ENCODE measurements at regions not wholly inside any gene's neighbourhood (a gene's known extent, or its start where the extent isn't known, plus 50 kb on each side); places are given as distances from the start of the nearest gene placed in this dataset.
"Not testable (repeated sequence)": the region's sequence is repeated elsewhere in the genome, so short reads cannot be mapped to it uniquely, and the experiment has no call there.

- Mint-ChIP-seq H3K27ac (no peak overlapping the region), H3K4me3 (no peak overlapping the region), H3K36me3 (ENCODE audit: low read depth) (no peaks in the 10 kb centered on the region), H3K27me3 (ENCODE audit: insufficient read depth) (peaks cover 14% of the 10 kb centered on the region), H3K9me3 (no peaks in the 10 kb centered on the region), H3K4me1 (ENCODE audit: low read depth) (no peaks in the 10 kb centered on the region)
- intact Hi-C loops (cut with micrococcal nuclease), result no loop called here
- no peak for DNase-seq (ENCODE audit: low spot score)
Observed at GRCh38 chr14:35973770-35974169, 147.6 kb downstream of the BRMS1L start.

DNA sequence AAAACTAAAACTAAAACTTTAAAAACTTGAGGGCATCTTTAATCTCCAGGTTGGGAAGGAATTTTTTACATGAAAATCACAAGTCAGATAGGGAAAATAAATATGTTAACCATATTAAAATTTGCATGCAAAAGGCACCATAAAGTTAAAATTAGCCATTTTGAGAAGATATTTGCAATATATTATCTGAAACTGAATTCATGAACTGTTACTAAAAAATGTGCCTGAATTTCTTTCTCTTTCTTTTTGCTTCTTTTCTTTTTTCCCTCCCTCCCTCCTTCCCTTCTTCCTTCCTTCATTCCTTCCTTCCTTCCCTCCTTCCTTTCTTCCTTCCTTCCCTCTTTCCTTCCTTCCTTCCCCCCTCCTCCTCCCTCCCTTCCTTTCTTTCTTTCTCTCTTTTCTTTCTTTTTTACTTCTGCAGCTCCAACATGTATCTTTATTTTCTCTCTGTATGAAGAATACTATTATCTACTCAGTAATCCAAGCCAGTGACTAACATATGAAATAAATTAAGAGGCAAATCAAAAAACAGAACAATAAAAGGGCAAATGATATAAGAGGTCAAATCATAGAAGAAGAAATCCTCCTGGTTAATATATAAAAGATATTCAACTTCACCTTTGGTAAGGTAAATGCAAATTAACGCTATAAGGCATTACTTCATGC lies 146.0 kb downstream of the BRMS1L start:
- Mint-ChIP-seq H3K27me3 (ENCODE audit: insufficient read depth) (peaks cover 15% of the 10 kb centered on the region), H3K27ac (no peak overlapping the region), H3K4me1 (ENCODE audit: low read depth) (no peaks in the 10 kb centered on the region), H3K9me3 (no peaks in the 10 kb centered on the region), H3K4me3 (no peak overlapping the region), H3K36me3 (ENCODE audit: low read depth) (no peaks in the 10 kb centered on the region)
- DNase-seq (ENCODE audit: low spot score), result no peak
- intact Hi-C loops (cut with micrococcal nuclease), result no loop called here

- no peak for DNase-seq (ENCODE audit: low spot score)
- intact Hi-C loops (cut with micrococcal nuclease), result no loop called here
- H3K27me3 Mint-ChIP-seq (ENCODE audit: insufficient read depth), result peaks cover 15% of the 10 kb centered on the region
- no peaks in the 10 kb centered on the region for H3K36me3 Mint-ChIP-seq (ENCODE audit: low read depth)
- no peak overlapping the region for H3K4me3 Mint-ChIP-seq
- no peaks in the 10 kb centered on the region for H3K9me3 Mint-ChIP-seq
- no peaks in the 10 kb centered on the region for H3K4me1 Mint-ChIP-seq (ENCODE audit: low read depth)
- no peak overlapping the region for H3K27ac Mint-ChIP-seq
Observed at GRCh38 chr14:35969310-35969709, 143.2 kb downstream of the BRMS1L start.

DNA sequence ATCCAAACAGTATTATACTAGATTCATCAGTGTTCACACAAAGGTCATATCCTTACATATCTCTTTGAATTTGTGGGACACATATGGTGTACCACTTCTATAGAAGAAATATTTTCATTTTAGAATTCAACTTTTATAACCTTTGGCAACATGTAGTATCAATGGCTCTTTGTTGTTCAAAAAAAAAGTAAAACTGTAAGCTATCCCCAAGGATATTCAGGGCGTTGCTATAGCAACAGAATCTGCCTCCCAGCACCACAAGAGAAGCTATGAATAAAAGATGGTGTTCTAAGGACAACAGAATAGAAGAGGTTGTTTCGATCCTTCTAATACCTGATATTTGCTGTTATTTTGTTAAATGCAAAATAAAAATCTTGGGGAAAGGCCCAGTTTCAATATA lies 139.3 kb downstream of the BRMS1L start:
- no peaks in the 10 kb centered on the region for H3K9me3 Mint-ChIP-seq
- H3K36me3 Mint-ChIP-seq (ENCODE audit: low read depth), result no peaks in the 10 kb centered on the region
- DNase-seq (ENCODE audit: low spot score), result no peak
- no peaks in the 10 kb centered on the region for H3K4me1 Mint-ChIP-seq (ENCODE audit: low read depth)
- intact Hi-C loops (cut with micrococcal nuclease), result no loop called here
- H3K4me3 Mint-ChIP-seq, result no peak overlapping the region
- H3K27me3 Mint-ChIP-seq (ENCODE audit: insufficient read depth), result peaks cover 8% of the 10 kb centered on the region
- no peak overlapping the region for H3K27ac Mint-ChIP-seq

GRCh38 chr14:35964697-35965286 lies 138.7 kb downstream of the BRMS1L start:
- peaks cover 3% of the 10 kb centered on the region for H3K27me3 Mint-ChIP-seq (ENCODE audit: insufficient read depth)
- no peaks in the 10 kb centered on the region for H3K36me3 Mint-ChIP-seq (ENCODE audit: low read depth)
- no peaks in the 10 kb centered on the region for H3K9me3 Mint-ChIP-seq
- H3K4me1 Mint-ChIP-seq (ENCODE audit: low read depth), result no peaks in the 10 kb centered on the region
- no peak for DNase-seq (ENCODE audit: low spot score)
- no peak overlapping the region for H3K27ac Mint-ChIP-seq
- no peak overlapping the region for H3K4me3 Mint-ChIP-seq
- intact Hi-C loops (cut with micrococcal nuclease), result no loop called here

GRCh38 chr14:35963209-35963608 lies 137.1 kb downstream of the BRMS1L start:
- H3K4me3 Mint-ChIP-seq, result no peak overlapping the region
- intact Hi-C loops (cut with micrococcal nuclease), result no loop called here
- H3K36me3 Mint-ChIP-seq (ENCODE audit: low read depth), result no peaks in the 10 kb centered on the region
- no peak overlapping the region for H3K27ac Mint-ChIP-seq
- H3K9me3 Mint-ChIP-seq, result no peaks in the 10 kb centered on the region
- DNase-seq (ENCODE audit: low spot score), result no peak
- H3K27me3 Mint-ChIP-seq (ENCODE audit: insufficient read depth), result no peaks in the 10 kb centered on the region
- H3K4me1 Mint-ChIP-seq (ENCODE audit: low read depth), result no peaks in the 10 kb centered on the region

DNA sequence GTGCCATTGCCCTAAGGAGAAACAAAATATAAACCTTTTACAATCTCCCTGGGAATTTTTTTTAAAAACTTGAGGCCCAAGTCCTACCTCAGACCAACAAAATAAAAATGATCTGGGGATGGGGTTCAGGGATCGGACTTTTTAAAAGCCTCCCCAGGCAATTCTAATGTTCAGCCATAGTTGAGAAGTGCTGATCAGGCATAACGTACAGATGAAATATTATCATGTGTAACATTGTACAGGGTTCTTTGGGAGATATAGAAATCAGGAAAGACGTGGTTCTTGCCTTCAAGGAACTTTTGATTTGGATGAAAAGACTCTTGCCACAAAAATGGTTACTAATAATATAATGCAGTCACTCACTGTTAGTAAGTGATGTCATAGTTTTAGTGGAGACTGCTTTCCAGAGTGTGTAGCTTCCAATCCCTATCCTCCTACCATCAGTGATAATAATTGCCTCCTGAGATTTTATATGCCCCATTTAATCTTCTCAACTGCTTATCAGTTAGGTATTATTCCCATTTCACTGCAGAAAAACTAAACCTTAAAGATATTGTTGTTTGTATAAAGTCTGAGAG lies 135.6 kb downstream of the BRMS1L start:
- Mint-ChIP-seq H3K27me3 (ENCODE audit: insufficient read depth) (peaks cover 3% of the 10 kb centered on the region), H3K4me3 (no peak overlapping the region)
- intact Hi-C loops (cut with micrococcal nuclease), result no loop called here

DNA sequence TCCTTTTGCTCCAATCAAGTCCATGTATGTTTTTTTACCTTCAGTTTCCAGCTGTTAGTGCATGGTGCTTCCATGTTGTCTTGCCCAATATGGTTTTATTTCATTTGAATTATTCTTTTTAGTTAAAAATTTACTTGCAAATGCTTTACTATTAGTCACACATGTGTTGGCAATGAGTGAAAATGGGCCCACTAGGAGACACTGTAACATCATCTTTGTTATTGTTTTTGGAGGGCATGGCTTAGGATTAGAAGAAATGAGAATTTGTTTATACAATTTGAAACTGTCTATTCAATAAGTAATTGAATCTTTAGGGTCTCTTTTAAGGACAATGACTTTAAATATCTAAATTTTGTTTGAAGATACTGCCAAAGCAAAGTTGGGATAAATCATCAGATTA lies 133.7 kb downstream of the BRMS1L start:
- Mint-ChIP-seq H3K4me3 (no peak overlapping the region), H3K27ac (no peak overlapping the region), H3K36me3 (ENCODE audit: low read depth) (no peaks in the 10 kb centered on the region), H3K9me3 (no peaks in the 10 kb centered on the region), H3K27me3 (ENCODE audit: insufficient read depth) (peaks cover 5% of the 10 kb centered on the region), H3K4me1 (ENCODE audit: low read depth) (no peaks in the 10 kb centered on the region)
- no peak for DNase-seq (ENCODE audit: low spot score)
- intact Hi-C loops (cut with micrococcal nuclease), result no loop called here

More for the DNA sequence above, 135.6 kb downstream of the BRMS1L start:
- Mint-ChIP-seq H3K27ac (no peak overlapping the region), H3K36me3 (ENCODE audit: low read depth) (no peaks in the 10 kb centered on the region), H3K4me1 (ENCODE audit: low read depth) (no peaks in the 10 kb centered on the region), H3K9me3 (no peaks in the 10 kb centered on the region)
- DNase-seq (ENCODE audit: low spot score), result no peak

- Mint-ChIP-seq H3K4me1 (ENCODE audit: low read depth) (no peaks in the 10 kb centered on the region), H3K36me3 (ENCODE audit: low read depth) (no peaks in the 10 kb centered on the region), H3K4me3 (no peak overlapping the region), H3K27me3 (ENCODE audit: insufficient read depth) (peaks cover 5% of the 10 kb centered on the region), H3K27ac (no peak overlapping the region), H3K9me3 (no peaks in the 10 kb centered on the region)
- intact Hi-C loops (cut with micrococcal nuclease), result no loop called here
- no peak for DNase-seq (ENCODE audit: low spot score)
Observed at GRCh38 chr14:35958499-35958898, 132.4 kb downstream of the BRMS1L start.

DNA sequence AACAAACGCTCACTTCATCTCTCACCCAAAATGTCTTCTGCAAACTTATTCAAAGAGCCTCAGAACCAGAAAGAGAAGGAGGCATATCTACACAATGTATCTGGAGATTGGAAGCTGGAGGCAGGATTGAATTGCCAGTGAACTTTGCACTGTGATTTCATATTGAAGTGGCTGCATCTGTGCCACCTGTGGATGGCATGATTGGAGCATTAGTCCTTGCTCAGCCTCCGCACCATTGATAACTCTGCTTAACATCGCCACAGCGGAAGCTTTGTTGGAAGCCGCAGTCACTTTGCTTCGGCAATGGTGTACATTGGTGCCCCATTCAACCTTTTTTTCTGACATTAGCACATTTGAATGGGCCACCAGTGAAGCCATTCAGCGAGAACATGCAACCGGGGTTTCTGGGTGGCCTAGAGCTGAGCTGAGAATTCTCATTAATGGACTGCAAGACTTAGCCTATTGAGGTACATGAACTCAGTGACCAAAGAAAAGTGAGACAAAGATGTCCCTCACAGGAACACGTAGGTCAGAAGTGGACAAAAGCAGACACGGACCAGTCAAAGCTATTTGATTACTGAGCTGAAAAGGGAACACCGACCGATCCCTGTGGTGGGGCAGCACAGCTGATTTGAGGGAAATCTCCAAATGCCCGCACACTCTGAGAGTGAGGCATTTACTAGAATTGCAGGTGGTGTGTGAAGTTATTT lies 130.4 kb downstream of the BRMS1L start:
- no peak overlapping the region for H3K4me3 Mint-ChIP-seq
- H3K27me3 Mint-ChIP-seq (ENCODE audit: insufficient read depth), result peaks cover 5% of the 10 kb centered on the region
- no peak for DNase-seq (ENCODE audit: low spot score)
- no peak overlapping the region for H3K27ac Mint-ChIP-seq
- H3K4me1 Mint-ChIP-seq (ENCODE audit: low read depth), result no peaks in the 10 kb centered on the region
- H3K36me3 Mint-ChIP-seq (ENCODE audit: low read depth), result no peaks in the 10 kb centered on the region
- intact Hi-C loops (cut with micrococcal nuclease), result no loop called here
- no peaks in the 10 kb centered on the region for H3K9me3 Mint-ChIP-seq

DNA sequence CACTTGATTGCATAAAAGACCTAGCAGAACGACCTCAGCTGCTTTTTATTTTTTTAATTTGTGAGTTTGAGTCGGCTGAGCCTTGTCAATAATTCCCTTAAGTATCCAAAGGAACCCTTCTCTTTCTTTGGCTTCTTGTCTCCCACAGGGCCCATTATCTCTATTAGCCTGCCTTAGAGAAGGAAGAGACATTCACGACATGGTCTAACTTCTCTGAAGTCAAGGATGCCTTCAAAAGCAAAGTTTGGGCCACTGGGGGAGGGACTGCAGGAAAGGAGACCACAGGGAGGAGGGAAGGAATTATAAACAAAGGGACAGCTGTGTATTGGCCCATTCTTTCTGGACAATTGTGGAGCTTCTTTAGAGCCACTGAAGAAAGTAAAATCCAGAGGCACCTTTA lies 126.4 kb downstream of the BRMS1L start:
- no peak for DNase-seq (ENCODE audit: low spot score)
- Mint-ChIP-seq H3K4me1 (ENCODE audit: low read depth) (no peaks in the 10 kb centered on the region), H3K27ac (no peak overlapping the region), H3K4me3 (no peak overlapping the region), H3K27me3 (ENCODE audit: insufficient read depth) (peaks cover 5% of the 10 kb centered on the region), H3K9me3 (no peaks in the 10 kb centered on the region), H3K36me3 (ENCODE audit: low read depth) (no peaks in the 10 kb centered on the region)
- intact Hi-C loops (cut with micrococcal nuclease), result no loop called here

GRCh38 chr14:35949920-35950513 lies 123.9 kb downstream of the BRMS1L start:
- Mint-ChIP-seq H3K27ac (no peak overlapping the region), H3K36me3 (ENCODE audit: low read depth) (no peaks in the 10 kb centered on the region), H3K27me3 (ENCODE audit: insufficient read depth) (no peaks in the 10 kb centered on the region), H3K4me1 (ENCODE audit: low read depth) (no peaks in the 10 kb centered on the region), H3K4me3 (no peak overlapping the region), H3K9me3 (no peaks in the 10 kb centered on the region)
- no peak for DNase-seq (ENCODE audit: low spot score)
- intact Hi-C loops (cut with micrococcal nuclease), result no loop called here

- H3K9me3 Mint-ChIP-seq; intact Hi-C loops (cut with micrococcal nuclease); H3K27ac Mint-ChIP-seq; H3K4me1 Mint-ChIP-seq (ENCODE audit: low read depth); DNase-seq (ENCODE audit: low spot score); H3K27me3 Mint-ChIP-seq (ENCODE audit: insufficient read depth); H3K36me3 Mint-ChIP-seq (ENCODE audit: low read depth); H3K4me3 Mint-ChIP-seq: not testable (repeated sequence)
Observed at GRCh38 chr14:35947983-35948382, 121.8 kb downstream of the BRMS1L start.

Measured in activated T-helper 1 cell treated with anti-CD3 and anti-CD28 coated beads, Interleukin-12 subunit alpha, Interleukin-12 subunit beta, Interleukin-2, Interleukin-4 antibody, amounts not matched to agents 30 ng/mL and 10 ng/mL and 1 ng/mL, durations not matched to agents 14 hours and 24 hours and 36 hours (primary cell).